NCI-H510A treated with DMSO at 0.1 percent for 48 hours (cell line): ENCODE measurements at regions not wholly inside any gene's neighbourhood (a gene's known extent, or its start where the extent isn't known, plus 50 kb on each side); places are given as distances from the start of the nearest gene placed in this dataset.
"Not testable (repeated sequence)": the region's sequence is repeated elsewhere in the genome, so short reads cannot be mapped to it uniquely, and the experiment has no call there.

ENCODE experiments used
- DNase-seq: peaks from one replicate; lab custom pipeline; 2025; lab: John Stamatoyannopoulos, UW

DNA sequence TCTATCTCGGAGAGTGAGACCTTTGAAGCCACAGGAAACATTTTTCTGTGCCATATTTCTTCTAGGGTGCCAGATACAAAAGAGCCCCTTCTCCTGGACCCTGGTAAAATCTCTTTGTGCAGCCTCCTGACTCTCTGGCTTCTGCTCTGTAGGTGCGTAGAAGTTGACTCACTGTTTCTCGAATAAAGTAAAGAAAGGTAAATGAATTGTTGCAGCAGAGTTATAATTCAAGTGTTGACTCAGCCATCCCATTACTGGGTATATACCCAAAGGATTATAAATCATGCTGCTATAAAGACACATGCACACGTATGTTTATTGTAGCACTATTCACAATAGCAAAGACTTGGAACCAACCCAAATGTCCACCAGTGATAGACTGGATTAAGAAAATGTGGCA is 371.0 kb downstream of the OSTF1 start:
- not testable (repeated sequence) for DNase-seq

DNA sequence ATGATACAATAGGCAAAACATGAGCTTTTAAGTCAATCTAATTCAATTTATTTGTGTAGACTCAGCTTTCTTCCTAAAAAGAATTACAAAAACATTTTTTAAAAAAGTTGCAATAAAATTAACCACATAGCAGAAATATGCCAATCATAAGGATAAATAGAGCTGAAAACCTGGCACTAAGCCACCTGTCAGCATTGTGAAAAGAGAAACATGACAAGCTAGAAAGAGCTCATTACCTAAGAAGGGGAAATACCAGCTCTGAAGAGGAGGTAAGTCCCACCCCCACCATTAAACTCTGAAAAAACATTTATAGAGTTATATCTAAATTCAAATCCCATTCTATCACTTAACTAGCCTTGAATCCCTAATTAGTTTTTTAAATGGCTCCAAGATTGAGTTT is 372.9 kb downstream of the OSTF1 start:
- no peak for DNase-seq

DNA sequence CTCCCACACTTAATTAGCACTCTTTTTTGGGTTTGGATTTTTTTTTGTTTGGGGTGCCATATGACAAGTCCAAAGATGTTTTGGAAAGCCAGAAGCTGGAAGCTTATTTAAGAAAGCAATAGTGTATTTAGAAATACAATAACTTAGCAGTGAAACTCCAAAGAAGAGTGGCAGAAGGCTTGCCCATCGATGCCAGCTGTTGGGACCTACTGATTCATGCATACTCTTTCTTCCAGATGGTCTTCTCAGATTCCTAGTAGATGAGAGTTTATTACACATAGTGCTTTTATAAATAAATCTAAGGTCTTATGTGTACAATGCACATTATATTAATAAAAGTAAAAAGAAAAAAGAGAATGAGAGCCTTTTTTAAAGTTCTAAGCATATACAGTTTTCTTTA is 374.6 kb downstream of the OSTF1 start:
- no peak for DNase-seq

DNA sequence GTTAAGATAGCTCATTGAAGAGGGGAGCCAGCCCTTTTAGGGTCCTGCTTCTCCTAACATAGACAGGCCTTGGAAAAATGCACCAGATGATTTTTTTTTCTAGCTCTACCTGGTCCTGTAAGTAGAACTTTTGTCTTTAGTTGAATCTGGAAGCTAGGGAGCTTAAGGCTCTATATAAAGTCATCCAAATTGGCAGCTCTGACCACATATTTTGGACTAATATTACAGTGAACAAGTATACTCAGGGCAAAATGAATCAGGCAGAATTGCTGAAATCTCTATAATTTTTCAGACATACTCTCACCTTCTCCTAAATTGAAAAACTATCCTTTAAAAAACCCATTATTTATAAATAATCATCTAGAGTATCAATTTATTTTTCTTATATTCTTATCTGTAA is 375.6 kb downstream of the OSTF1 start:
- no peak for DNase-seq

DNA sequence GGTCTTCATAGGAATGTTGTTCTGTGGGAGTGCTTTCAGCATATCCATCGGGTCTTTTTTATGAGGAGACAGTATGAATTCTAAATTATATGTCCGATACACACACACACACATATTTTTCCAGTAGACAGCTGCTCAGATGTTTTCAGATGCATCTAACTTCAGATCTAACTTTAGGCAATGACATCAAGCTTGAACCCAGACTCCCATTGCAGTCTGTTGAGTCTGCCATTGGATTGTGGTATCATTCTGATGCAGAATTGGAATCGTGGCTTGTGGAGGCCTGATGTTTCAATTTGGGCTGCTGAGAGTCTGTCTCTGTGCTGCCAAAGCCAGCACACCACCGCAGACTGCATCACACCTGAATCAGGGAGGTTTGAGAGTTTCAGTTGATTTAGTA is 376.4 kb downstream of the OSTF1 start:
- DNase-seq: no peak

DNA sequence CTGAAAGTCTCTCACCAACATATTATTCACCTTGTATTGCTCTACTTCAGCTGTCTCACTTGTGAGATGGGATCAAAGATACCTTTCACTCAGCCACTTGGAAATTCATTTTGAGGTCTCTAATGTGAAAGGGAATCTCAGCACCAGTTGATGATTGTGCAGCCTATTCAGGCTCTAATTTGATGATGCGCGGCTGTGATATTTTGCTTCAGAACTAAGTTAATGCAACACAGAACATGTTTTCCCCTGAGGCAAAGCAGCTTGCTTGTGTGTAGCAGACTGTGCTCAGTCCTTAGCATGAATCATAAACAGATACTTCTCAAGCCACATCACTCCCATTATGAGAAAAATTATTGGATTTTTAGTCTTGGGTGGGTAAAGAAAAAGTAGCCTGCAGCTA is 378.8 kb downstream of the OSTF1 start:
- DNase-seq: no peak

DNA sequence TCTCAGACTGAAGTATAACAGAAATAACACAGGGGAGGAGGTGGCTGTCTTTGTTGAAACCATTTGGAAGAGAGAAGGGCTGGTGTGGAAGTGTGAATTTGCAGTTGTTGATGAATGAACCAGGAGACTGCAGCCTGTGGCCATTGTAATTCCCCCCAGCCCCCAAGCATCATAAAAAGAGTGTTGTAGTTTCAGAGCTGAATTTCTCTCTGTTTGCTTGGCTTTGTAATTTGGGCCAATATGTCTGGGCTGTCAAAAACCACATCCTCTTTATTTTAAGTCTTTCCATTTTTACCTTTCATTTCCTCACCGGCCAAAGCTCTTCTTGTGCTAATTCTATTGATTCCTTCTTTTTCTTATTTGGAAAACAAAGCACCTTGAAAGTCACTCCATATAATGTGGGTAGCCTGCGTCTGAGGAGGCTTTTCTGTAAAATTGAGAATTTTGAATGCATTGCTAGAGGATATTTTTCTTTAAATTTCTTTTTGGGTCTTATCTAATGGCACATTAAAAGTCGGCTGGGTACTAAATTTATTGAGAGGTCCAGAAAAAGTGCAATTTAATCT is 383.3 kb downstream of the OSTF1 start:
- no peak for DNase-seq

DNA sequence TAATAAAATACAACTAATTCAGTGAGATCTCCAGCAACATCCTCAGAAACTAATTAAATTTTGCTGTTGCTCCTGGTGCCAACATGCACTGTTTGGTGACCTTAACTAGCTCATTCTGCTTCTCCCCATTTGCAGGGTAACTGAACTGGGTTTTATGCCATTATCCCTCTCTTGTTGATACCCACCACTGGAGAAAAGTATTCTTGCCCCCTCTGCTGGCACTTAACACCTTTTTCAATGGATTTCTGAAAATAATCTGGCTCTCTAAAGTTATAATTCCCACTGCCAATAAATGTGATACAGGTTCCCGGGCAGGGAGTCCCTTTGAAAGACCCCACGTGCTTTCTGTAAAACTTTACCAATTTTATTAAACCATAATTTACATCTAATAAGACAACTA is 394.3 kb downstream of the OSTF1 start:
- no peak for DNase-seq

DNA sequence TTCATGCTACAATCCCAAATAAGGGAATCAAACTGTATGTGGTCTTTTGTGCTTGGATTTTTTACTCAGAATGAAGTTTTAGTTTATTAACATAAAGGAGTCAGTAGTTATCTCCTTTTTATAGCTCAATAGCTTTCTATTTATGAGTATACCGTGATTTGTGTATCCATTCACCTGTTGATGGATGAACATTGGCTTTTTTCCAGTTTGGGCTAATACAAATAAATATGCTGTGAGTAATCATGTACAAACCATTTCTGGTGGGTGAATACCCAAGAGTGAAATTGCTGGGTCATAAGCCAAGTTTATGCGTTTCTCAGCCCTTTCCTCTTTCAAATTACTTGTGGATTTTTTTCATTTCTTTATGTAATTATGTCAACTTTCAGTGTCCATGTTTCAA is 395.3 kb downstream of the OSTF1 start:
- no peak for DNase-seq

DNA sequence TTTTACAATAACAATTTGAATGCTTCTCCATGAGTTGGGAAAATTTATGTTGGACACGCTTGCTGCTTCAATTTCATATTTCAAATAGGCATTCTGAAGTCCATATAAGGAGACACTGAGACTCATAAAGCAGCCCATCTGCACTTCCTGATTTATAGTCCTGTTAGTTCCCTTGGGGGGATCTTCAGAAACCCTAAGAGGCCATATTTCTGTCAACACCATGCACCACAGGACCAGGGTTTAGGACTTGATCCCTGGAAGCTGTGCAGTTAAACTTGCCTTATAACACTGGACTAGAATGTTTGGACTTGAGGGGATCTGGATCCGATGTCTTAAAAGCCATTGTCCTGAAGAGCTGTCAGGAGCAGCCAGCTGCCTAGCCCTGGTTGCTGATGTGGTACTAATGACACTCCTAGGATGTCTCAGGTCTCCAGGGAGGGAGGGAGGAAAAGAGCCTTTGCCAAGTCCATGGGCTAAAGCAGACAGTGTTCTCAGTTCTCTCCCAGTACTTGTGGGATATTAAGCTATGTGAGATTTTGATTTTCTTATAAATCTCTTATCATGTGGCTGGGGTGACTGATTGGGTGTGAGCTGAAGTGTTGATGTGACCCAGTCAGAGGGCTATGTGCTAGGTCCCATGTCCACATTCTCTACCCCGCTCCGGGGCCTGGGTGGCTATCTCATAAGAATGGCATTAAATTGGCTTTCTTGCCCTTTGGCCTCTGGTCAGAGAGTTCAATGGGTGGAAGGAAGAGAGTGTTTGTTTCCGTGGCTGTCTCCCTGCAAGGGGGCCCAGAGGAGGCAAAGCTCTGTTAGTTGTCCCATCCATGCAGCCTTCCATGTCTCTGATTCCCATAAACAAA is 399.8 kb downstream of the OSTF1 start:
- DNase-seq: peak; percentile 26

DNA sequence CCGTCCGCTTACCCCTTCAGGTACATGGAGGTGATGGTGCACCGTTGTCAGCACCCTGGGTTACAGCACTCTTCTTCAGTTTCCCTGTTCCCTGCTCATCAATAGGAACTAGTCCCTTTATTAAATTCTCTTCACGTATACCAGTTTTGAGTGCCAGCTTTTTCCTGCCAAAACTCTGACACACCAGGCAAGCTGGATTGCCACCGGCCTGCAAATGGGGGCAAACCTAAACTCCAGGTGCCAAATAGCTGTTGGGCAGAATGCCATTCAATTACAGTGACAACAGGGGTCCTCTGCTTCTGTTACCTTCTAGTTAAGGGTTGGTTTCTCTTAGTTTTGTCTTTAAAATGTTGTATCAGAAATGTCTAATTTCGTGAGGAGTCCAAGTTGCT is 400.4 kb downstream of the OSTF1 start:
- DNase-seq: no peak

DNA sequence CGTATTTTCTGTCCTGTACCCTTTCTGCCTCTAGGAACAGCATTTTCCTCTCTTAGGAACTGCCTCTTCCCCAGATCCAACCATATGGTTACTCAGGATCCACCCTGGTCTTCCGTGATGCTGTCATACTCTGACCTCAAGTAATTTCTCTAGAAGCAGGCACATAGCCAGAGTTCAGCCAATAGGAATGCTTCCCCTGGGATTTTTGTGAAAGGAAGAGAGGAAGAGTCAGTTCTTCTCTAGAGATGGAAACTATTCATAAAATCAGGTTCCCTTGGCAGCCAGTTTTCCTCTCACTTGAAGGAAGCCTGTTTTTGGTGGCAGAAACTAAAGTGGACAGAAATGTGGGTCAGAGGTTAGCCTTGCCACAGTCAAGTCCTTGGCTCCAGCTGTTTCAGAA is 400.1 kb upstream of the PCSK5 start:
- no peak for DNase-seq

DNA sequence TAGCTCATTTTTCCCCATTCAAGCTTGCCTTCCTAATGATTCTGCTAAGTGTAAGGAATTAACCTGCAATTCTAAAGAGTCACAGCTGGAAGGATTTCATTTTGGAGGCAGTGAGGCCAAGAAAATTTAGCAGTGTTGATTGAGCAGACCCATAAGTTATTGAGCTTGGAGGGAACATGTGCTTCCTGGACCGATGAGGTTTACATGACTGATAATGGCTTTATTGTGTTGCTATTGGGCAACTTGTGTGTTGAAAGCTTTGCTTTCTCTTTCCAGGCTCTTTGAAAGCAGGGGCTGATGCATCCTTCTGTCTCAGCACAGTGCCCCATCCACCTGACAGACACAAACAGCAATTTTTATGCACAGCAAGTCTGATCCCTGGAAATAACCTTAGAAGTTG is 398.9 kb upstream of the PCSK5 start:
- DNase-seq: no peak

DNA sequence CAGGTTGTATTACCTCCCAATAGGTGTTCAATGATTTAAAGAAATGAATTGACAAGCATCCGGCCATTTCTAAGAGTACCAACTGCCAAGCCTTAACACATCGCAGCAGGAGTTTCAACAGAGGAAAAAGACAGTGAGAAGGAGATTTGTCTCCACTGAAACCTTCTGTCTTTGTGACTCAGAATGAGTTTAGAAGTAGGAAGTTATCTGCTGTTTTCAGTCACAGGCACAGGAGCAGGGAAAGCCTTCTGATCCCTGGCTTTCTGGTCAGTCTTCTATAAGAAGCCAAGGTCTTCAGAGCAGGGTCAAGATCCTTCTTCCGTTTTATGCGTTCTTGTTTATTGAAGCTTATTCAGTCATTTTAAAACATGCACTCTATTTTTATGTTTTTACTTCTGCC is 390.7 kb upstream of the PCSK5 start:
- no peak for DNase-seq

DNA sequence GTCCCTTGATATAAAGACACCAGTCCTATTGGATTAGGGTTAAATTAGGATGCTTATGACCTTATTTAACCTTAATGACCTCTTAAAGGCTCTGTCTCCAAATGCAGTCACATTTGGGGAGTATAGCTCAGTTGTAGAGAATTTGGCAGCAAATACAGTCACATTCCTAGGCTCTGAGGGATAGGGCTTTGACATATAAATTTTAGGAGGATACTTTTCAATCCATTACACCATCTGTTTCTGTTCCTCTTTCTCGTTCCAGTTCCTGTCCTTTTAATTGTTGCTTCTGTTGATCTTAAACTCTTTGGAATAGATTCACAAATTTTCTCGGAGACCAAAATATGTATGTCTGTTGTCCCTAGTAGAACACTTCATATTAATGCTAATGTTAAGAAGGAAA is 390.0 kb upstream of the PCSK5 start:
- no peak for DNase-seq

DNA sequence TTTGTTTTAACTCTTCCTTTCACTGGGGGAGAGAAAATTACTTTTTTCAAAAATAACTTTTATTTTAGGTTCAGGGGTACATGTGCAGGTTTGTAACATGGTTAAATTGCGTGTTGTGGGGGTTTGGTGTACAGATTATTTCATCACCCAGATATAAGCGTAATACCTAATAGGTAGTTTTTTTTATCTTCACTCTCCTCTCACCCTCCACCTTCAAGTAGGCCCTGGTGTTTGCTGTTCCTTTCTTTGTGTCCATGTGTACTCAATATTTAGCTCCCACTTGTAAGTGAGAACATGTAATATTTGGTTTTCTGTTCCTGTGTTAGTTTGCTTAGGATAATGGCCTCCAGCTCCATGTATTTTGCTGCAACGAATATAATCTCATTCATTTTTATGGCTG is 389.5 kb upstream of the PCSK5 start:
- peak; percentile 10 for DNase-seq

DNA sequence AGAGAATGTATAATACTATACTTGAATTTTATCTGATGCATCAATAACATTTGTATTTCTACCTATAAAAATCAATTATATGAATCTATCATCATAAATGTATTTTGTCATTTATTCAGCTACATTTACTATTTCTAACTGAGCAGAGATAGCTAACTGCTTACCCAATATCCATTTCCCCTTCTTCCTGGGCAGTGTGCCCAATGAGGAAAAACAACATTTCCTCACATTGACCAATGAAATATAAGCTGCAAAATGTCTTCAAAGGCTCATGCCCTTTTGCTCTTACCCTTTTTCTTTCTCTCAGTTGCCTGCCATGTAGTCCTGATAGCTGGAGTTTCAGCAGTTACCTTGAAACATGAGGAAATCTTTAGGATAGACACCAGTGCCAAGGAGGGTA is 385.8 kb upstream of the PCSK5 start:
- DNase-seq: no peak

DNA sequence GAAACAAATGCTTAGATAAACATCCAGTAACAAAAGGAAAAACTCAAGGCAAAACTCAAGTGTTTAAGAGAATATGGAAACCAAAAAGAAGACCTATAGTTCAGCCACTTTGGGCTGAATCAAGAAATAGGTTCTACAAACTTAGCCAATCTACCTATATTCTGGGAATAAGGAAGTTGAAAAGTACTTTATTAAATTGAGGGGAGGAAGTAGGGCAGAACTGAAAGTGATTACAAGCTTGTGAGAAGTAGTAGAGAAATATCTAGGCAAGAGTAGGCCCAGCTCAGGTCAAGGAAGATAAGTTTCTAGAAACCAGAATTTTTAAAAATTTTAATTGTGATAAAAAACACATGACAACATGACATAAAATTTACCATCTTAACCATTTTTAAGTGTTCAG is 384.8 kb upstream of the PCSK5 start:
- no peak for DNase-seq

DNA sequence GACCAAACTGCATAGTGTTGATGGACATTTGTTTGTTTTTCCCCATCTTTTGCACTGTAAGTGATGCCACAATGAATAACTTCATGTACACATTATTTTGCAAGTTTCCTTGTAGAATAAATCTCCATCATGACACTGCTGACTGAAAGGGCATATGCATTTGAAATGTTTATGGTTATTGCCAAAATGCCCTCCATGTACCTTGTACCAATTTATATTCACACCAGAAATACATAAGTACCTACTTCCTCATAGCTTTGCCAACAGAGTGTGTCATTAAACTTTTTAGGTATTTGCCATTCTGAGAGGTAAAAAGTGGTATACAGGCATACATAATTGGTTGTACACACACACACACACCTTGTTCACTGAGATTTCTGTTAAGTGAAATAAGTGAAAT is 361.0 kb upstream of the PCSK5 start:
- no peak for DNase-seq

DNA sequence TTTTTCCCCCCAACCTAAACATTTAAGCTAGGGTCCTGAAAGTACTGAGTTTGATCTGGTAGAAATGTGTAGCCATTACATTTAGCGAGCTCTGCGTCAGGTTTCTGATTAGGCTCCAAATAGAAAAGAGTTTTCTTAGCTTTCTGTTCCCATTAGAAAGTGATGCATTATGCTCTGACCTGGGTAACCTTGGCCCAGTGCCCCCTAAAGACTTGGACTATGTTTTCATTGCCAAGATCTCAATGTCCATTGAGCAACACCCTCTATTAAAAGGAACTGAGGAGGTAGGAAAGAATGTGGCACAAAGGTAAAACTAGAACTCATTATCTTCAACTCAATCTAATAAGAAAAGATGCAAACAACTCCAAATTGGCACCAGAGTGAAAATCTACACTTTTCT is 358.9 kb upstream of the PCSK5 start:
- DNase-seq: no peak

DNA sequence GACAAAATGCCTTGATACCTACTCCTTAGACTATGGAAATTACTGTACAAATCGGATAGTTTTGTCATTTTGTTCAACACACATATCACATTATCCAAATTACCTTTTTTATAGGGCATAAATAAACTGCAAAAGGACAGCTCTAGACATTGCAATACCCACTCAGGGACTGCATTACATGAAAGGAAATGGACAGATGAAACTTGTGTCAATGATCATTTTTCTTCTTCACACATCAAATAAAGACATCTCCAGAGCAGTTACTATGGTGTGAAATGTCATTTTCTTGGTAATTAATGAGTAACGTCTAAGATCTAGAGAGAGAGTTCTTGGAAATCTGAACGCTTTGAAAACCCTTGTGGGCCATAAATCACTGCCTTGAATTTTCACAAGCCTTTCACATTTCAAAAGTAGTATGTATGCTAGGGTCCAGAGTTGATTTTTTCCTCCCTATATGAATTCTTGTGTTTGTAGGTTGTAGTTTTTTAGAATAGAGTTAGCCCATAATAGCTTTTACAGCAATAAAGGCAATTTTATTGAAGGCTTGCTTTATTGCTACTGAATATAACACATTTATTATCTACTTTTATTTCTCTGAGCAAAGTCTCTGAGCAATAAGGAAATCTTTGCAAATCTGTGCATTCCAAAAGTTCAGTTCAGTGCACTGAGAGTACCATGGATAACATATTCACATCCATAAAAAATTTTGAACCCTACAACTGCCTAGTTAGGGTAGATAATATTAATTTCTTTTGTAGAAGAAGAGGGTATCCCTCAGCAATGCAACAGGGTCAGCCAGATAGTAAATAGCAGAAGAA is 358.0 kb upstream of the PCSK5 start:
- no peak for DNase-seq

DNA sequence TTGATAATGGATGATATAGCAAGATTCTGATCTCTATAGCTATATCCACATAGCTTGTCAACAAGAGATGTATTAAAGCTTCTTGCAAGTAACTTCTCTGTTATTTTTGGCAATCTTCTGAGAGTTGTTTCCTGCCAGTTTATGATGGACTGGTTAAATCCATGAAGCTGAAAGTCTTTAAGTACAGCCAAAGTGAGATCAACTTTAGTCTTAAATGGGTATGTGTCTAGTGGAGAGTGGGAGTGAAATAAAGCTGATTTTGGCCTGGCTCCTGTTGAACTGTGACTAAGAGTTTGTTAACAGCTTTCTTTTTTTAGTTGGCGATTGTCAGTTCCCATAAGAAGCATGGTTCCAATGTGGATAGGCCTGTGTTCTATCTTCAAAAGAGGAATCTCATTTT is 350.9 kb upstream of the PCSK5 start:
- DNase-seq: no peak

DNA sequence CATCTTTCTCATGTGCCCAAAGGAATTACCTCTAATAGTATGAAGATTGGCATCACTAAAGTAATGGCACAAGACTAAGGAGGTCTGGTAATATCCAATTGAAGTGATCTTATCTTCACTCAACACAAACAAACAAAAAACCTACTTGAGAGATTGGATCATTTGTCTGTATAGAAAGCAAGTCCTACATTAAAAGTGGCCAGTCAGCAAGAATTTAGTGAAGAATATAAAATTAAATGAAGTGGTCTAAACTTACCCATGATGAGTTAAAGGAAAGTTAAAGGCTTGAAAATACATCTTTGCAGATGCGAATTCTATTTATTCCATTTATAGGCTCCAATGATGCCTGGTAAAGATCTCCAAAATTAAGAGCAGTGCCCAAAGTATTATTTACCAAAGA is 350.3 kb upstream of the PCSK5 start:
- DNase-seq: no peak
